ENCODE measurements at regions not wholly inside any gene's neighbourhood (a gene's known extent, or its start where the extent isn't known, plus 50 kb on each side); places are given as distances from the start of the nearest gene placed in this dataset.

DNA sequence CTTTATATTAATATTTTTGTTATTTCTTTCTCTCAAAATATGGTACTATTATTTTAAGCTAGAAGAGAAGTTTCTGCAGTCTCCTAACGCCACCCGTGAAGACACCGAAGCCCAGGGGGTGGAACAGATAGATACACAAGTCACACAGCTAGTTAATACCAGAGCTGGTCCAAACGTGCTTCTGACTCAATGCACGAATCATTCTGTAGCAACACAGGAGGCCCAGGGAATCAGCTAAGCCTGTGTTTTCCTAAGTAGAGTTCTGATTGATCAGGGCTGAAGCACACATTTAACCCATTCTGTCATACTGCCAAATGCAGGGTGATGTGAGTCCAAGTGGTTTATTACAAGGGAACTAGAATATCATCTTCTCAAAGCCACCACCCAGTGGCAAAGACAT lies 116.9 kb upstream of the PWP1 start:
- no TSS peak for BruUV-seq (replicated peaks)
- TF ChIP-seq, protein P1, sequence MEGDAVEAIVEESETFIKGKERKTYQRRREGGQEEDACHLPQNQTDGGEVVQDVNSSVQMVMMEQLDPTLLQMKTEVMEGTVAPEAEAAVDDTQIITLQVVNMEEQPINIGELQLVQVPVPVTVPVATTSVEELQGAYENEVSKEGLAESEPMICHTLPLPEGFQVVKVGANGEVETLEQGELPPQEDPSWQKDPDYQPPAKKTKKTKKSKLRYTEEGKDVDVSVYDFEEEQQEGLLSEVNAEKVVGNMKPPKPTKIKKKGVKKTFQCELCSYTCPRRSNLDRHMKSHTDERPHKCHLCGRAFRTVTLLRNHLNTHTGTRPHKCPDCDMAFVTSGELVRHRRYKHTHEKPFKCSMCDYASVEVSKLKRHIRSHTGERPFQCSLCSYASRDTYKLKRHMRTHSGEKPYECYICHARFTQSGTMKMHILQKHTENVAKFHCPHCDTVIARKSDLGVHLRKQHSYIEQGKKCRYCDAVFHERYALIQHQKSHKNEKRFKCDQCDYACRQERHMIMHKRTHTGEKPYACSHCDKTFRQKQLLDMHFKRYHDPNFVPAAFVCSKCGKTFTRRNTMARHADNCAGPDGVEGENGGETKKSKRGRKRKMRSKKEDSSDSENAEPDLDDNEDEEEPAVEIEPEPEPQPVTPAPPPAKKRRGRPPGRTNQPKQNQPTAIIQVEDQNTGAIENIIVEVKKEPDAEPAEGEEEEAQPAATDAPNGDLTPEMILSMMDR (conservative IDR thresholded peaks at IDR 0.05; ENCODE audit: low read length), result no peak
- TF ChIP-seq EZH2phosphoT487 (IDR thresholded peaks at IDR 0.05; ENCODE audit: borderline replicate concordance, low read depth, low read length), result no peak
- DNase-seq (ENCODE audit: low spot score), result no peak
- H3K4me3 ChIP-seq (ENCODE audit: low read depth, low read length, poor library complexity, severe bottlenecking), result no peak overlapping the region
- ChIA-PET POLR2A (no interaction called here), CTCF (ENCODE audit: unreplicated experiment) (no interaction called here)
- intact Hi-C loops (cut with micrococcal nuclease; ENCODE audit: unreplicated experiment), result no loop called here
- H3K9me2 ChIP-seq (ENCODE audit: insufficient read depth, low read length), result no peaks in the 10 kb centered on the region
- H3K36me3 ChIP-seq (ENCODE audit: insufficient read depth, low read length), result no peaks in the 10 kb centered on the region
- H3K27ac ChIP-seq (ENCODE audit: low read depth, low read length, poor library complexity, severe bottlenecking), result no peak overlapping the region
- no peaks in the 10 kb centered on the region for H4K20me1 ChIP-seq (ENCODE audit: insufficient read depth, low read length)
- H3K79me2 ChIP-seq (ENCODE audit: insufficient read depth, low read depth, low read length), result no peaks in the 10 kb centered on the region
- H3K4me2 ChIP-seq (ENCODE audit: low read length), result no peak overlapping the region
- no peaks in the 10 kb centered on the region for H3K4me1 ChIP-seq (ENCODE audit: insufficient read depth, low read length, poor library complexity, severe bottlenecking)
- no peaks in the 10 kb centered on the region for H3K9me3 ChIP-seq (ENCODE audit: low read length)
- no peak overlapping the region for H2AFZ ChIP-seq (ENCODE audit: low read length)

DNA sequence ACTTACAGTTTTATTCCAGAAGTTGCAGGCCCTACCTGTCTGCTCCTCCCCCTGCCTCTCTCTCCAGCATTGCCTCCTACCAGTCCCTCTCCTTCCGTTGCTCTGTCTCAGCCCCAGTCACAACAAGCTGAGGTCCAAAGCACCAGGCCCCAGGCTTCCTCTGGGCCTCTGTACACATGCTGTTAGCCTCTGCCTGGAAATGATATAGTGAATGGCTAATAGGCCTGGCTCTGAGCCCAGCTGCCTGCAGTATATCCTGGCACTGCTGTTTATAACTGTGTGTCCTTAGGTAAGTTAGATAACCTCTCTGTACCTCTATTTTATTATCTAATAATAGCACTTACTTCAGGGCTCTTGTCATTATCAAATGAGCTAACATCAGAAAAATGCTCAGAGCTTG lies 114.9 kb upstream of the PWP1 start:
- no peaks in the 10 kb centered on the region for H3K9me2 ChIP-seq (ENCODE audit: insufficient read depth, low read length)
- intact Hi-C loops (cut with micrococcal nuclease; ENCODE audit: unreplicated experiment), result no loop called here
- no TSS peak for BruUV-seq (replicated peaks)
- TF ChIP-seq, protein P1 (conservative IDR thresholded peaks at IDR 0.05; ENCODE audit: low read length), result no peak
- no peak for TF ChIP-seq EZH2phosphoT487 (IDR thresholded peaks at IDR 0.05; ENCODE audit: borderline replicate concordance, low read depth, low read length)
- H4K20me1 ChIP-seq (ENCODE audit: insufficient read depth, low read length), result no peaks in the 10 kb centered on the region
- no peak overlapping the region for H3K4me3 ChIP-seq (ENCODE audit: low read depth, low read length, poor library complexity, severe bottlenecking)
- H3K36me3 ChIP-seq (ENCODE audit: insufficient read depth, low read length), result no peaks in the 10 kb centered on the region
- no peak for DNase-seq (ENCODE audit: low spot score)
- CTCF ChIA-PET (ENCODE audit: unreplicated experiment), result no interaction called here
- H3K27ac ChIP-seq (ENCODE audit: low read depth, low read length, poor library complexity, severe bottlenecking), result no peak overlapping the region
- H3K4me1 ChIP-seq (ENCODE audit: insufficient read depth, low read length, poor library complexity, severe bottlenecking), result no peaks in the 10 kb centered on the region
- H3K79me2 ChIP-seq (ENCODE audit: insufficient read depth, low read depth, low read length), result no peaks in the 10 kb centered on the region
- no peaks in the 10 kb centered on the region for H3K9me3 ChIP-seq (ENCODE audit: low read length)
- POLR2A ChIA-PET, result no interaction called here
- H3K4me2 ChIP-seq (ENCODE audit: low read length), result no peak overlapping the region
- H2AFZ ChIP-seq (ENCODE audit: low read length), result no peak overlapping the region

DNA sequence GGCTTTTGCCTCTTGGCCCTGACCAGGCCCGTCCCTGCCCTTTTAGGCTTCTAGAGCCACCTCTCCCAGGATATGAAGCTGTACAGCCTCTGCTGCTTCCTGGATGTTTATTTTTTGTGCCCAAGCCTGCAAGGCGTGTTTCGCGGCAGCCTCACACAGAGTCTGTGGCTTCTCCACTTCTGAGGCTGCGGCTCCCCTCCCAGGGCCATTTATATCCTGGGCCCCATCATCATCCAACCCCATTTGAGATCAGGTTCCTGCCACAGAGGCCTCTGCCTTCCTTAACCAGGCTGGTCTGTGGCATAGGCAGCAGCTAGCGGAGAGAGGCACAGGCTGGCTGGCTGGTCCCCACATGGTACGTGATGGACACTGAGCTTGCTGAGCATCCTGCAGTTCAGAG lies 114.1 kb upstream of the PWP1 start:
- Histone ChIP-seq H3K4me3 (ENCODE audit: low read depth, low read length, poor library complexity, severe bottlenecking) (no peak overlapping the region), H3K27ac (ENCODE audit: low read depth, low read length, poor library complexity, severe bottlenecking) (no peak overlapping the region), H4K20me1 (ENCODE audit: insufficient read depth, low read length) (no peaks in the 10 kb centered on the region), H3K9me2 (ENCODE audit: insufficient read depth, low read length) (no peaks in the 10 kb centered on the region), H3K9me3 (ENCODE audit: low read length) (no peaks in the 10 kb centered on the region), H3K4me1 (ENCODE audit: insufficient read depth, low read length, poor library complexity, severe bottlenecking) (no peaks in the 10 kb centered on the region), H2AFZ (ENCODE audit: low read length) (no peak overlapping the region), H3K36me3 (ENCODE audit: insufficient read depth, low read length) (no peaks in the 10 kb centered on the region), H3K4me2 (ENCODE audit: low read length) (no peak overlapping the region), H3K79me2 (ENCODE audit: insufficient read depth, low read depth, low read length) (no peaks in the 10 kb centered on the region)
- no peak for DNase-seq (ENCODE audit: low spot score)
- no TSS peak for BruUV-seq (replicated peaks)
- intact Hi-C loops (cut with micrococcal nuclease; ENCODE audit: unreplicated experiment), result no loop called here
- ChIA-PET POLR2A (no interaction called here), CTCF (ENCODE audit: unreplicated experiment) (no interaction called here)
- TF ChIP-seq, protein P1 (conservative IDR thresholded peaks at IDR 0.05; ENCODE audit: low read length), result no peak
- TF ChIP-seq EZH2phosphoT487 (IDR thresholded peaks at IDR 0.05; ENCODE audit: borderline replicate concordance, low read depth, low read length), result no peak
